ENCODE measurements at regions not wholly inside any gene's neighbourhood (a gene's known extent, or its start where the extent isn't known, plus 50 kb on each side); places are given as distances from the start of the nearest gene placed in this dataset.
"Not testable (repeated sequence)": the region's sequence is repeated elsewhere in the genome, so short reads cannot be mapped to it uniquely, and the experiment has no call there.

- no peak for DNase-seq
Observed at GRCh38 chr3:40864915-40865314, 334.4 kb upstream of the CTNNB1 start.

DNA sequence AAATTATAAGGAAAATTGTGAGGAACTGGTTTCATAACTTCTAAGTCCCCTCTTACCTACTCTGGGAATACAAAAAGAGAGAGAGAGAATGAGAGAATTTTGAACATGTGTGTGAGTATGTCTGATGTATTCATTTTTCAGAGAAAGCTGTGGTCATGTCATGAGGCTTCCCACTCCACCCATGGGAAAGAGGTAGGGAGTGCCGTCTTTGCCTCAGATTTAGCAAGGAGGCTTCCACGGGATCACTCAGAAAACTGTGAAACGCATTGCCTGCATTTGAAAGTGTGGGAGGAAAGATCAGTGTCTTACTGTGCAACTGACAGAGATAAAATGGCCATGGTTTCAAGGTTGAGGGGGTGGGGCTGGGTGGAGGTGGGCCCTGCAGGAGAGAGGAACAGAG lies 331.5 kb upstream of the CTNNB1 start:
- DNase-seq = no peak

GRCh38 chr3:40869013-40869412 lies 330.3 kb upstream of the CTNNB1 start:
- no peak for DNase-seq

DNA sequence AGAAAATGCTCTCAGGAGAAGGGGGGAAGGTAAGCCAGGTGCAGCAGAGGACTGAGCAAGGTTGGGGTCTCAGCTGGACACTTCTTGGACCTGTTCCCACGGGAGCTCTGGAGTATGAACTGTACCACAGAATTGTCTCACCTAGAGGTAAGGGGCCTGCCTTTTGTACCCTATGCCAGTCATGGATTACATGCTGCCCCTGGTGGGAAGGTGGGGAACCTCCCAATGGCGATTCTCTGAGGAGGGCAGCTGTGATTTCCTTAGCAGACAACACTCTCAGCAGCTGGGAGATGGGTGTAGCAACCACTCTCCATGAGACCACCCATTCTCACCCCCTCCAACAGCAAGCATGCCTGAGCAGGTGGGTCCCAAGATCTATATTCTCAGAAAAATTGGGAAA lies 329.4 kb upstream of the CTNNB1 start:
- no peak for DNase-seq

- no peak for DNase-seq
Observed at GRCh38 chr3:40871394-40871793, 327.9 kb upstream of the CTNNB1 start.

GRCh38 chr3:40872258-40872920 lies 326.9 kb upstream of the CTNNB1 start:
- no peak for DNase-seq

DNA sequence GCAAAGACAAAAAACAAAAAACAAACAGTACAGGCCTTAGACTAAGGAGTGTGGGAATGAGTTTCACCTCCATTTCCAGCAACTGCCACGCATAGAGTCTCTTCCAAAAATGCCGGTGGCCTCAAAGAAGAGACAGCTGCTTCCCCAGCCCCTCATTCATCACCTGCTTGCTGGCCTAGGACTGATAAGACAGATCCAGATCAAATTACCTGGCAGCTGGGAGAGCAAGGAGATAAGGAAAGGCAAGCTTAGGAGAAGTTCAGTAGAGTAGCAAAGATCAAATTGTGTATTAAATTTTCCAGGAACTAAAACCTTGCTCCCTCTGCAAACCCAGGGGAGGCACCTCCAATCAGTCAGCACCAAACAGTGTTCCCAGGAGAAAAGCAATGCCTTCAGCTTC lies 325.8 kb upstream of the CTNNB1 start:
- no peak for DNase-seq

GRCh38 chr3:40873934-40874699 lies 325.2 kb upstream of the CTNNB1 start:
- DNase-seq = no peak

DNA sequence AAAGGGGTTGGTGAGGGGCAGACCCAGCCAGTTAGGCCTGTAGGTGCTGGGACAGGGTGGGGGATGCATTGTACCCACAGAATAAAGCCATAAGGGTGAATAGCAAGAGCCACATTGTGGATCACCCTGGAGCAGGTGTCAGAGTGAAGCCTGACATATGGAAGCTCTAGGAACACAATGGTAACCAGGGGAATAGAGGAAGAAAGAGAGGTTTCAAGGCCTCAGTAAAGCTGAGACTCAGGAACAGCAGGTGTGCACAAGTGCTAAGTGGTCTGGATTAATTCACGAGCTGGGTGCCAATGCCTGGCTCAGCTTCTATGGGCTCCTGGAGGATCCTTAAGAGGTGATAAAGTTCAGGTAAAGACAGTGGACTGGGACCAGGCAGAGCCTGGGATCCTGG lies 323.7 kb upstream of the CTNNB1 start:
- no peak for DNase-seq

- no peak for DNase-seq
Observed at GRCh38 chr3:40876009-40876408, 323.3 kb upstream of the CTNNB1 start.

GRCh38 chr3:40876496-40876895 lies 322.8 kb upstream of the CTNNB1 start:
- DNase-seq = no peak

DNA sequence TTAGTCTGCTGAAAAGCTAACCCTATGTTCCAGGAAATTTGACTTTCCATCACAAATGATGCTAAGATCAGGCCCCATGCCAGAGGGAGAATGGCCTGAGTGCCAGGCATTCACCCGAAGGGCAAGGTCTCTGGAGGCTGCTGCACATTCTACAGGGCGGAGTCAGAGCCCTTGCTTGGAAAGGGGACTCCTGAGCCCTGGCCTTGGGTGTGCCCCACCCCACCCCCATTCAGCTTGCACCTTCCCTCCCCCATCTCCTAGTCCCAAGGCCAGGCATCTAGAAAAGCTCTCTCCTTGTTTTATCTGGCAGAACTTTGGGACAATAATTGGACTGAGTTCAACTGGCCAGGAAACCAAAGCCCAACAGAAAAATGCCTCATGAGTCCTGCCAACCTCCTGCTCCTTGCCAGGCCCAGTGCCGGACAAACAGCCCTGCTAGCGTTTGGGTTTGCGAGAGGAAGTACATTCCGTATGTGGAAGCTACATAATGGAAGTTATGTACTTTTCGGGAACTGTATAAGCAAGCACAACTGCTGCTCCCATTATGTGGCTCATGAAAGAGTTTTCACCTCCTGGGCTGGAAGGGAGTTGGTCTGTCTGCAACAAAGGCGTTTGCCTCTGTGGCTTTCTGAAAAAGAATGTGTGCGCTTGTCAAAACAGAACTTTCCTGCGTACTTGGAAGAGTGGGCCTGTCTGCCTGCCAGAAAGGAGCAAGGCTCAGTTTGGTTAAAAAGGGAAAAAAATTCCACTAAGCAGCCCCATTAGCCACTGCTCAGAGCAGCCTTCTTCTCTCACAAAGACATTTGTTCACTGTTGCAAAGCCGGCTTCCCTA lies 321.5 kb upstream of the CTNNB1 start:
- no peak for DNase-seq

- no peak for DNase-seq
Observed at GRCh38 chr3:40878464-40878905, 320.8 kb upstream of the CTNNB1 start.

DNA sequence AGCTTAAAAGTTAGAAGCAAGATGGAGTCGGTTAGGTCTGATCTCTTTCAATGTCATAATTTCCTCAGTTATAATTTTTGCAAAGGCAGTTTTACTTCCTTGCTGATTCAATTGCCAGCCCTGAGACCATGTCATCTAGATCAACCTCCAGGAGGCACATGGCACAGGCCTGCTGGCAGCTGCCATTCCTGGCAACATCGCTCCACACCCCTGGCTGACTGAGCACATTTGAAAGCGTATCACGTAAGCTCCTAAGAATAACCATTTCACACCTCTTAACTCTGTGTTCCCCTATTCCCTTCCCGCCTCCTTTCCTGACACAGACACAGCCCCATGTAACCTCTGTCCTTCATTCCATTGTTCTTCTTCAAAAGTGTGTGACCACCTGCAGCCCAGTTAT lies 313.9 kb upstream of the CTNNB1 start:
- no peak for DNase-seq

- DNase-seq = no peak
Observed at GRCh38 chr3:40886660-40887425, 312.5 kb upstream of the CTNNB1 start.

- DNase-seq = no peak
Observed at GRCh38 chr3:40891186-40891585, 308.1 kb upstream of the CTNNB1 start.

- no peak for DNase-seq
Observed at GRCh38 chr3:40895109-40895508, 304.2 kb upstream of the CTNNB1 start.

GRCh38 chr3:40899286-40899712 lies 300.0 kb upstream of the CTNNB1 start:
- no peak for DNase-seq

DNA sequence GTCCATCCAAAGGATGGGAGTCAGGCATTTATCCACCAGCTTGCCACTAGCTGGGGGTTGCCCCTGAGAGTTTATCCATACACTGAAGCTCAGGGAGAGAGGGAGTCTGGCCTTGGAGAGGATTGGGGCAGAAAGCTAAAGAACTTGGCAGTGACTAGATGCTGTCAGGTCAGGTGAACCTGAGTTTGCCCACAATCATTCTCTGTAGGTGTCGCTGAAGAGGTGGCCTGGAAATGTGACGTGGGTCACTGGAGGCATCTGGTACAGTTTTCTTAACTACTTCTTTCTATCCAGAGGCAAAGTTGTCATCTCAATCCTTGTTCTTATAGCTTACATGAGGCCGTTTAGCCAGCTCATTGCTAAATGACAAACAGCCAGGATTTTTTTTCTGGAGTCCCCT lies 298.0 kb upstream of the CTNNB1 start:
- DNase-seq = no peak

DNA sequence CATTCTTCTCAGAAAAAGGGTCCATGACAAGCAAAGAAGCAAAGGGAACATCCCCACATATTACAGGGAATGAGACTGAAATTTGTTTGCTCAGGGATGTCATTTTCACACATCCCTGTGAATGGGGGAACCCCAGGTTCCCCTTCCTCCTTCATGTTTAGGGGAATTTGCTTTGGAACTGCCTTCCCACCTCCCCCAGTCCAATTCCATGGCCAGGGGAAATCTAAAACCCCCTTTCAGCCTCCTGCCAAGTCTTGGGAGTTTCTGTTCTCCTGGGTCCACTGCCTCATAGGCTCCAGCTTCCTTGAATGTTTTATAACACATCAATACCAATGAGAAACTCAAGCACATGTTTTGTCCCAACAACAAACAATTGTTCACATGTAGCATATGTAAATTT lies 297.5 kb upstream of the CTNNB1 start:
- no peak for DNase-seq

DNA sequence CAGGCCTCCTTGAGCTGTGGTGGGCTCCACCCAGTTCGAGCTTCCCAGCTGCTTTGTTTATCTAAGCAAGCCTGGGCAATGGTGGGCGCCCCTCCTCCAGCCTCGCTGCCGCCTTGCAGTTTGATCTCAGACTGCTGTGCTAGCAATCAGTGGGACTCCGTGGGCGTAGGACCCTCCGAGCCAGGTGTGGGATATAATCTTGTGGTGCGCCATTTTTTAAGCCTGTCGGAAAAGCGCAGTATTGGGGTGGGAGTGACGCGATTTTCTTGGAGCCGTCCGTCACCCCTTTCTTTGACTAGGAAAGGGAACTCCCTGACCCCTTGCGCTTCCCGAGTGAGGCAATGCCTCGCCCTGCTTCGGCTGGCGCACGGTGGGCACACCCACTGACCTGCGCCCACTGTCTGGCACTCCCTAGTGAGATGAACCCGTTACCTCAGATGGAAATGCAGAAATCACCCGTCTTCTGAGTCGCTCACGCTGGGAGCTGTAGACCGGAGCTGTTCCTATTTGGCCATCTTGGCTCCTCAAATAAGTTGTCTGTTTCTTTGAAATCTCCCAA lies 291.3 kb upstream of the CTNNB1 start:
- not testable (repeated sequence) for DNase-seq

DNA sequence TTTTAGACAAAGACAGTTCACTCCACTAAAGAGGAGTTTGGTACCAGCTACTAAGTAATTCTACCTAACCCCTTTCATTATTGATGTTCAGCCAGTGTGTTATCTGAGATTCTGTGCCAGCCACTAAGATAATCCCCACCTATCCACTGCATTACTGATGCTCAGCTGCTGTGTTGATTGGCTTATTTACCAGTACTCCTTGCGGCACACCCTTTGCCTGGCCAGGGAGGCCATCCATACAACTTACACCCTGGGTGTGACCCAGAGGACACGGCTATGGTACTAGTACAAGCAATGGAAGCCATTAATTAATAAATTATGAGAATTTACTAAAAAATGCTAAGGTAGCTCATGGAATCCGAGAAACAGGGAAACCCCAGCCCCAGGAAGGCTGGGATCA lies 290.7 kb upstream of the CTNNB1 start:
- DNase-seq = no peak

DNA sequence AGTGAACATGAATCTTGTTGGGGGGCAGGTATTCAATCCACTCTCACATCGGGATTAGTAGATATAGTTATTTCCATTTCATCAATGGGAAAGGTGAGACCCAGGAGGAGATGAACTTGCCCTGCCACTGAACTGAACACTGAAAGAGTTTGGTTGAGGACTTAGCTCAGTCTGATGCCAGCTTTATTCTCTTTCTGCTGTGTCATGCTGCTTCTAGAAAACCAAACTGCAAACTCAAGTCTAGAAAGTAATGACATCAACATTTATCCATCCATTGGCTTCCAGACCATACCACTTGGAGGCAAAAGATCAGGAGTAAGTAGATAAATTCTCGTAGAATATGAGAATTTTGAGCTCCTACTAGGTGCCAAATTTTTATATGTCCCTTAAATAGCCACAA lies 288.0 kb upstream of the CTNNB1 start:
- DNase-seq = no peak

Data from CD4-positive, alpha-beta T cell treated with Interleukin-17A for 1 hour (primary cell).